OCI-LY7 (cell line): ENCODE measurements at regions not wholly inside any gene's neighbourhood (a gene's known extent, or its start where the extent isn't known, plus 50 kb on each side); places are given as distances from the start of the nearest gene placed in this dataset.

ENCODE experiments used
- CTCF ChIP-seq: fragments of 200-600 bp; sonication (generic); conservative IDR thresholded peaks from 2 replicates; pipeline ENCODE4 v1.5.1; 2014; ENCODE audit warnings: mild to moderate bottlenecking, antibody characterized with exemption, low read length, moderate library complexity, mixed read lengths
- EZH2phosphoT487 ChIP-seq: fragments of 200-600 bp; sonication (generic); IDR thresholded peaks from 2 replicates; pipeline ENCODE4 v1.6.1; 2018; ENCODE audit warnings: low read depth, borderline replicate concordance, mild to moderate bottlenecking, mixed run types, antibody characterized with exemption, low read length, moderate library complexity, mixed read lengths

DNA sequence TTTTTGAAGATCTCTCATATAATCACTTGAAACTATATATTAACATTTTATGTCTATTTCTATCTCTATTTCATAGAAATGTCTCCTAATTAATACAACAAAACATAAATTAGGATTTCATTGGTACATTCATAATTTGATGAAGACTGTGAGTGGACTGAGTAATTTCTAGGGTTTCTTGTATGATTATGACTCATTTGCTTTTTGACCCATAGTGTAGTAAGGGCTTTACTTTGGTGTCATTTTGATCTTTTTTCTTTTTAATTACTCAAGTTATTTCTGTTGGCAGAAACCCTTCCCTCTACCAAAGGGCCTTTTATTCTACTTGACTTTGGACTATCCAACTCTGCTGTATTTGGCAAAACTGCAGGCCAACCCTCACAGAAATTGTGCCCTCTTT is 207.9 kb upstream of the MAGEB16 start:
- TF ChIP-seq CTCF, result no peak
- no peak for TF ChIP-seq EZH2phosphoT487
